ENCODE measurements at regions not wholly inside any gene's neighbourhood (a gene's known extent, or its start where the extent isn't known, plus 50 kb on each side); places are given as distances from the start of the nearest gene placed in this dataset.

- peaks cover 0 to 6% (median 0%) of the 10 kb centered on the region in 9 donors for H3K4me1 ChIP-seq
- H3K4me3 ChIP-seq: no peak overlapping the region
- 86 to 96% methylated on average over 11 of the region's 11 CpGs for WGBS, 2 donors
- no peaks in the 10 kb centered on the region for H3K36me3 ChIP-seq
- TF ChIP-seq CTCF (IDR thresholded peaks at IDR 0.05): no peak
- H3K27ac ChIP-seq: no peak overlapping the region
- no peaks in the 10 kb centered on the region for H3K27me3 ChIP-seq
- no peak for ATAC-seq
- no peak for DNase-seq
- intact Hi-C loops (cut with DNase I): no loop called here
- H3K9me3 ChIP-seq: peaks cover 0 to under 1% (median 0%) of the 10 kb centered on the region in 11 donors
These were observed 165.5 kb downstream of the RPS24 start for GRCh38 chr10:78199005-78199725.

- ATAC-seq (no peak), DNase-seq (no peak)
- H3K27me3 ChIP-seq: no peaks in the 10 kb centered on the region
- no peaks in the 10 kb centered on the region for H3K36me3 ChIP-seq
- peaks cover 0 to 11% (median 5%) of the 10 kb centered on the region in 9 donors for H3K4me1 ChIP-seq
- no peak overlapping the region for H3K4me3 ChIP-seq
- 90 to 94% methylated on average over 2 of the region's 2 CpGs for WGBS, 2 donors
- intact Hi-C loops (cut with DNase I): loop anchor here in 2 of 10 donors (10.0 kb wide), 2 partner anchors 215 to 455 kb away; no protein-coding TSS in a partner anchor
- no peak for TF ChIP-seq CTCF (IDR thresholded peaks at IDR 0.05)
- no peaks in the 10 kb centered on the region for H3K9me3 ChIP-seq
- H3K27ac ChIP-seq: no peak overlapping the region
These were observed 166.1 kb downstream of the RPS24 start for GRCh38 chr10:78199759-78200158.

- Histone ChIP-seq H3K36me3 (no peaks in the 10 kb centered on the region), H3K27ac (no peak overlapping the region), H3K27me3 (no peaks in the 10 kb centered on the region), H3K9me3 (no peaks in the 10 kb centered on the region), H3K4me1 (peaks cover 0 to 11% (median 5%) of the 10 kb centered on the region in 9 donors), H3K4me3 (no peak overlapping the region)
- TF ChIP-seq CTCF (IDR thresholded peaks at IDR 0.05): no peak
- intact Hi-C loops (cut with DNase I): loop anchor here in 2 of 10 donors (10.0 kb wide), 2 partner anchors 214 to 454 kb away; no protein-coding TSS in a partner anchor
- DNase-seq: no peak
- no peak for ATAC-seq
- WGBS, 2 donors: 82 to 88% methylated on average over 3 of the region's 3 CpGs
These were observed 167.0 kb downstream of the RPS24 start for GRCh38 chr10:78200686-78201085.

GRCh38 chr10:78202386-78202785 lies 168.7 kb downstream of the RPS24 start:
- no peak for ATAC-seq
- no peak overlapping the region for H3K4me3 ChIP-seq
- intact Hi-C loops (cut with DNase I): loop anchor here in 2 of 10 donors (10.0 kb wide), 2 partner anchors 212 to 452 kb away; no protein-coding TSS in a partner anchor
- WGBS, 2 donors: 75 to 81% methylated on average over 4 of the region's 4 CpGs
- no peak for DNase-seq
- peaks cover 0 to 11% (median 5%) of the 10 kb centered on the region in 9 donors for H3K4me1 ChIP-seq
- H3K36me3 ChIP-seq: no peaks in the 10 kb centered on the region
- no peaks in the 10 kb centered on the region for H3K9me3 ChIP-seq
- no peak overlapping the region for H3K27ac ChIP-seq
- H3K27me3 ChIP-seq: no peaks in the 10 kb centered on the region
- no peak for TF ChIP-seq CTCF (IDR thresholded peaks at IDR 0.05)
